ENCODE measurements at regions not wholly inside any gene's neighbourhood (a gene's known extent, or its start where the extent isn't known, plus 50 kb on each side); places are given as distances from the start of the nearest gene placed in this dataset.

GRCh38 chr1:165055581-165055980, 300.9 kb downstream of the LMX1A start:
- no peak for TF ChIP-seq CTCF (IDR thresholded peaks at IDR 0.05)
- TF ChIP-seq EP300 (IDR thresholded peaks at IDR 0.05), result no peak

Data from esophagus muscularis mucosa (tissue), 3 donors.